Pancreas (tissue), 10 donors: ENCODE measurements at regions not wholly inside any gene's neighbourhood (a gene's known extent, or its start where the extent isn't known, plus 50 kb on each side); places are given as distances from the start of the nearest gene placed in this dataset.

Experiments
- ATAC-seq, 4 donors: fragments of 200-7000 bp; cut with Tn5 transposase; one replicate each; pipeline versions ENCODE4 v1.8.0 to v1.9.1; 2020; ENCODE audit warnings: mild to moderate bottlenecking in 4 of 4, moderate library complexity in 4 of 4
- DNase-seq, 6 donors: peaks; one replicate each; pipeline ENCODE4 v3.0.0-alpha.2; 2020
- FAIRE-seq: peaks from 2 replicates; lab custom pipeline; 2012; peaks lifted over from hg19 to GRCh38; lab: Jason Lieb, UNC
- H3K27ac ChIP-seq, 4 donors: fragments of 200-600 bp; sonication (generic); 1 replicate in 3 of 4; 2 replicates in 1 of 4; pipeline versions ENCODE4 v1.5.0 to v1.8.0; 2020
- H3K27me3 ChIP-seq, 4 donors: fragments of 200-600 bp; one replicate each; pipeline ENCODE4 v1.8.0; 2021
- H3K36me3 ChIP-seq, 3 donors: fragments of 200-600 bp; sonication (generic) in 1 of 3; one replicate each; pipeline versions ENCODE4 v1.5.0 to v1.8.0; 2020 to 2021
- H3K4me1 ChIP-seq, 3 donors: fragments of 200-600 bp; one replicate each; pipeline ENCODE4 v1.8.0; 2021
- H3K4me3 ChIP-seq, 4 donors: fragments of 200-600 bp; sonication (generic) in 2 of 4; one replicate each; pipeline versions ENCODE4 v1.5.0 to v1.8.0; 2020 to 2021
- H3K9me3 ChIP-seq, 4 donors: fragments of 200-600 bp; one replicate each; pipeline ENCODE4 v1.8.0; 2021
- WGBS, 2 donors: extraction: QIAGEN DNeasy Blood & Tissue Kit; methylation state at CpG; one replicate each; pipeline ENCODE4 v1.1.7; 2013; 5-methylcytosine and 5-hydroxymethylcytosine counted together
- intact Hi-C, 3 donors: fragments of 100-400 bp; cut with DNase I; formaldehyde crosslinking; loops; one replicate each; pipeline versions ENCODE4 v1.11.1 to v1.14.2; 2022
- TF ChIP-seq, protein P1 (sequence below), 4 donors: fragments of 200-600 bp; sonication (generic) in 3 of 4; IDR thresholded peaks; one replicate each; pipeline versions ENCODE4 v1.5.0 to v1.8.0; 2021; ENCODE audit warnings: antibody characterized with exemption in 4 of 4
- donor health status: healthy with polysubstance abuse.
- donor health status: DM: no; HTN: no; CAD: no; lungs with moderate emphysema.
- donor health status: DM: no; HTN: no; CAD: no.
- donor health status: control.
- donor health status: control.
- donor health status: Bipolar disorder and iron deficiency.
- donor health status: DM: yes; HTN: yes; CAD: no.
- donor health status: DM: no; HTN: no; CAD: no.
- donor health status: DM: no; HTN: no; CAD: no.
- donor health status: DM: yes; HTN: yes; CAD: no.

DNA sequence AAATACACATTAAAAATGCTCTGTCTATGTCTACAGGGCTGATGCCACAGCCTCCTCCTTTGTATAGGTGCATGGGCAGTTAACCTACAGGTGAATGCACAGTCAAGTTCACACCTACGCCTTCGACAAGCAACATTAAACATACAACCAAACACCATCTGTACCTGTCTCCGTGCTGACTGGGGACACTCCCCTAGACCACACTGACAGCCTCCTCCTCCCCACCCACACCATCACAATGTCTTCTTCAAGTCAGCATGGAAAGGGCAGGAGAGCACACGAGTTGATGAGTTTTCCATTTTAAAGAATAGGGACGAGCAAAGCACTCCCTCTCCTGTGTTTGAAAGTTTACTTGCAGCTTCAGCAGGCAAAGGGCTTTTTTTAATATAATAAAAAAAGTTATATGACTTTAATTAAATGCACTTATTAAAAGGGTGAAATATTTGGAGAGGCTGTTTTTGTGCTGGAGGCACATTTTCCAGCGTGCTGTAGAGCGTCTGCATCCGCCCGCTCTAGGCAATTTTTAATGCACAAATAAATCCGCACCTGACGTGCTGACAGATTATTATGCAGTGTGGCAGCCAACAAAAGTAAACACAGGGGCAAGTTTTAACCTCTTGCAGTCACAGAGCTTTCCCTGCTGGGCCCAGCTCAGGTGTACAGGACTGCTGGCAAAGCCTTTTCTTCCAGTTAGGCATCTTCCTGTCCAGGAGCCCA is 367.9 kb downstream of the SOX9 start:
- intact Hi-C loops = no loop called here
- Histone ChIP-seq H3K9me3 (no peaks in the 10 kb centered on the region), H3K4me1 (peaks cover 0 to 16% (median 10%) of the 10 kb centered on the region in 3 donors), H3K4me3 (no peak overlapping the region), H3K27ac (peak overlapping the region in 2 of 4 donors; percentile 10 to 62), H3K27me3 (no peaks in the 10 kb centered on the region), H3K36me3 (no peaks in the 10 kb centered on the region)
- FAIRE-seq = no peak
- DNase-seq = no peak
- 11 to 14% methylated on average over 11 of the region's 11 CpGs for WGBS, 2 donors
- TF ChIP-seq, protein P1, sequence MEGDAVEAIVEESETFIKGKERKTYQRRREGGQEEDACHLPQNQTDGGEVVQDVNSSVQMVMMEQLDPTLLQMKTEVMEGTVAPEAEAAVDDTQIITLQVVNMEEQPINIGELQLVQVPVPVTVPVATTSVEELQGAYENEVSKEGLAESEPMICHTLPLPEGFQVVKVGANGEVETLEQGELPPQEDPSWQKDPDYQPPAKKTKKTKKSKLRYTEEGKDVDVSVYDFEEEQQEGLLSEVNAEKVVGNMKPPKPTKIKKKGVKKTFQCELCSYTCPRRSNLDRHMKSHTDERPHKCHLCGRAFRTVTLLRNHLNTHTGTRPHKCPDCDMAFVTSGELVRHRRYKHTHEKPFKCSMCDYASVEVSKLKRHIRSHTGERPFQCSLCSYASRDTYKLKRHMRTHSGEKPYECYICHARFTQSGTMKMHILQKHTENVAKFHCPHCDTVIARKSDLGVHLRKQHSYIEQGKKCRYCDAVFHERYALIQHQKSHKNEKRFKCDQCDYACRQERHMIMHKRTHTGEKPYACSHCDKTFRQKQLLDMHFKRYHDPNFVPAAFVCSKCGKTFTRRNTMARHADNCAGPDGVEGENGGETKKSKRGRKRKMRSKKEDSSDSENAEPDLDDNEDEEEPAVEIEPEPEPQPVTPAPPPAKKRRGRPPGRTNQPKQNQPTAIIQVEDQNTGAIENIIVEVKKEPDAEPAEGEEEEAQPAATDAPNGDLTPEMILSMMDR (IDR thresholded peaks at IDR 0.05) = no peak
- peak; percentile 75 to 88 (median 84) for ATAC-seq

DNA sequence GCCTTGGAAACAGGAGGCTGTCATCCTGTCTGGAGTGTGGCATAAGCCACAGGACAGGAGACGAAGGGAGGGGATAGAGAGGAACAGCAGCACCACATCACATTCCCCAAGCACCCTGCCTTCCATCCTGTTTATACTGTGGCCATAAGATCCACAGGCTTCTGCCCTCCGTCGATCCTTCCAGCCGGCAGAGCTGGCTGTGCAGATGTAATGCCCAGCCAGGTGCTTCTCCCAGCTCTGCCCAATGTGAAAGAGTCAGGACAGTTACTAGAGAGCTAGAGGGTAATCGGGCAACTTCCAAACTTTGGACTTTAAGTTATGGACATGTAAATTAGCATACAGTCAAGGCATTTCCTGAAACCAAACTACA is 368.4 kb downstream of the SOX9 start:
- intact Hi-C loops = no loop called here
- no peaks in the 10 kb centered on the region for H3K27me3 ChIP-seq
- H3K9me3 ChIP-seq = no peaks in the 10 kb centered on the region
- peaks cover 0 to 16% (median 10%) of the 10 kb centered on the region in 3 donors for H3K4me1 ChIP-seq
- FAIRE-seq (no peak), DNase-seq (no peak), ATAC-seq (peak in 2 of 4 donors; percentile 36 to 67)
- H3K36me3 ChIP-seq = no peaks in the 10 kb centered on the region
- H3K4me3 ChIP-seq = no peak overlapping the region
- H3K27ac ChIP-seq = peak overlapping the region in 3 of 4 donors; percentile 10 to 62 (median 16)
- TF ChIP-seq, protein P1 (IDR thresholded peaks at IDR 0.05) = no peak
- 12 to 20% methylated on average over 5 of the region's 5 CpGs for whole genome bisulfite sequencing, 2 donors

DNA sequence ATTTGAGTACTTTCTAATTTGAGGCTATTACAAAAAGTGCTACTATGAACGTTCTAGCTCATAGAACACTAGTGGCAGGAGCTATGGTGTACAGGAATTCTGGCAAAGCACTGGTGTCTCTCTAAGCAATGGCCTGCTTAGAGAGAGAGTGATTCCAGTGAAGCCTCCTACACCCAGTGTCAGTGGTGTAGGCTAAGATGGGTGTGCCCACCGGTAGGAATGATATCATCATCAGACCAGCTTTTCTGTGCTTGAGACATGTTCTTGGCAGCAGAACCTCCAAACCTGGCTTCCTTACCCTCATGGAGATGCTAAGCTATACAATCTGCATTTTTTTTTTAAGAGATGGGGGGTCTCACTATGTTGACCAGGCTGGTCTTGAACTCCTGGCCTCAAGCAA is 370.3 kb downstream of the SOX9 start:
- Histone ChIP-seq H3K27ac (no peak overlapping the region), H3K4me1 (peaks cover 0 to 16% (median 10%) of the 10 kb centered on the region in 3 donors), H3K4me3 (no peak overlapping the region), H3K9me3 (no peaks in the 10 kb centered on the region), H3K36me3 (no peaks in the 10 kb centered on the region), H3K27me3 (no peaks in the 10 kb centered on the region)
- intact Hi-C loops = no loop called here
- DNase-seq (no peak), FAIRE-seq (no peak), ATAC-seq (no peak)
- TF ChIP-seq, protein P1 (IDR thresholded peaks at IDR 0.05) = no peak
- WGBS, 2 donors = 94 to 95% methylated on average over 2 of the region's 2 CpGs

DNA sequence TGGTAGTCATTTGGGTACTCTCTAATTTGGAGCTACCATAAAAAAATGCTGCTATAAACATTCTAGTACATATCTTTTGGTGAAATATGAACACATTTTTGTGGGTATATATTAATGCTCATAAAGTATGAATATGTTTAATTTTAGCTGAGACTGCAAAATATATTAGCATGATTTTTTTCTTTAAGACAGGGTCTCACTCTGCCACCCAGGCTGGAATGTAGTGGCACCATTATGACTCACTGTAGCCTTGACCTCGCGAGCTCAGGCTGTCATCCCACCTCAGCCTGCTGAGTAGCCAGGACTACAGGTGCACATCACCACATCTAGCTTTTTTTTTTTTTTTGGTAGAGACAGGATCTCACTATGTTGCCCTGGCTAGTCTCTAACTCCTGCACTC is 371.7 kb downstream of the SOX9 start:
- ATAC-seq = no peak
- no peaks in the 10 kb centered on the region for H3K36me3 ChIP-seq

More for the DNA sequence above, 371.7 kb downstream of the SOX9 start:
- H3K27me3 ChIP-seq = no peaks in the 10 kb centered on the region
- intact Hi-C loops = no loop called here
- 92% methylated on average over 2 of the region's 2 CpGs for WGBS, 2 donors
- peaks cover 0 to 16% (median 10%) of the 10 kb centered on the region in 3 donors for H3K4me1 ChIP-seq
- DNase-seq (no peak), FAIRE-seq (no peak)
- TF ChIP-seq, protein P1 (IDR thresholded peaks at IDR 0.05) = no peak
- H3K4me3 ChIP-seq = no peak overlapping the region
- H3K9me3 ChIP-seq = no peaks in the 10 kb centered on the region
- H3K27ac ChIP-seq = no peak overlapping the region
